GM19467 (cell line): ENCODE measurements at regions not wholly inside any gene's neighbourhood (a gene's known extent, or its start where the extent isn't known, plus 50 kb on each side); places are given as distances from the start of the nearest gene placed in this dataset.

Experiments
- ATAC-seq: cut with Tn5 transposase; IDR thresholded peaks from one replicate; pipeline ENCODE4 v1.9.1; 2021; ENCODE audit warnings: mild to moderate bottlenecking, moderate library complexity; ENCODE audit not compliant: unreplicated experiment

GRCh38 chr18:64893349-64893748 is 744.5 kb upstream of the LINC00305 start:
- ATAC-seq, result no peak

- ATAC-seq, result no peak
Measured at GRCh38 chr18:64888956-64889355, 740.1 kb upstream of the LINC00305 start.

- no peak for ATAC-seq
Measured at GRCh38 chr18:64886995-64887394, 738.1 kb upstream of the LINC00305 start.

GRCh38 chr18:64882896-64883295 is 734.0 kb upstream of the LINC00305 start:
- no peak for ATAC-seq

- no peak for ATAC-seq
Measured at GRCh38 chr18:64876833-64877232, 727.9 kb upstream of the LINC00305 start.

- no peak for ATAC-seq
Measured at GRCh38 chr18:64872710-64873458, 724.0 kb upstream of the LINC00305 start.

GRCh38 chr18:64854112-64854511 is 705.2 kb upstream of the LINC00305 start:
- no peak for ATAC-seq

- ATAC-seq, result no peak
Measured at GRCh38 chr18:64852281-64852680, 703.4 kb upstream of the LINC00305 start.

GRCh38 chr18:64851726-64852125 is 702.8 kb upstream of the LINC00305 start:
- no peak for ATAC-seq

GRCh38 chr18:64850791-64851190 is 701.9 kb upstream of the LINC00305 start:
- no peak for ATAC-seq

- no peak for ATAC-seq
Measured at GRCh38 chr18:64840911-64841701, 692.2 kb upstream of the LINC00305 start.

GRCh38 chr18:64810354-64810753 is 661.5 kb upstream of the LINC00305 start:
- no peak for ATAC-seq

GRCh38 chr18:64809801-64810200 is 660.9 kb upstream of the LINC00305 start:
- ATAC-seq, result no peak

- ATAC-seq, result no peak
Measured at GRCh38 chr18:64807560-64807959, 658.7 kb upstream of the LINC00305 start.

- no peak for ATAC-seq
Measured at GRCh38 chr18:64806691-64807090, 657.8 kb upstream of the LINC00305 start.

- ATAC-seq, result no peak
Measured at GRCh38 chr18:64806232-64806631, 657.3 kb upstream of the LINC00305 start.

GRCh38 chr18:64803471-64803870 is 654.6 kb upstream of the LINC00305 start:
- no peak for ATAC-seq

GRCh38 chr18:64800151-64800550 is 651.3 kb upstream of the LINC00305 start:
- no peak for ATAC-seq

- no peak for ATAC-seq
Measured at GRCh38 chr18:64799376-64799775, 650.5 kb upstream of the LINC00305 start.

- ATAC-seq, result no peak
Measured at GRCh38 chr18:64791236-64791635, 642.3 kb upstream of the LINC00305 start.

- no peak for ATAC-seq
Measured at GRCh38 chr18:64785686-64786085, 636.8 kb upstream of the LINC00305 start.

GRCh38 chr18:64777556-64777955 is 628.7 kb upstream of the LINC00305 start:
- ATAC-seq, result no peak
